T-cell (primary cell): ENCODE measurements at regions not wholly inside any gene's neighbourhood (a gene's known extent, or its start where the extent isn't known, plus 50 kb on each side); places are given as distances from the start of the nearest gene placed in this dataset.
"Not testable (repeated sequence)": the region's sequence is repeated elsewhere in the genome, so short reads cannot be mapped to it uniquely, and the experiment has no call there.

ENCODE experiments used
- ATAC-seq, 4 experiments: fragments of 200-7000 bp in 3 of 4; fragments of 150-1000 bp in 1 of 4; cut with Tn5 transposase; replicated peaks in 1 of 4; 1 replicate in 3 of 4; 2 replicates in 1 of 4; pipeline ENCODE4 v1.10.0; 2021; ENCODE audit warnings: moderate library complexity in 3 of 4, mild to moderate bottlenecking in 2 of 4, moderate number of reproducible peaks in 1 of 4
- CTCF ChIA-PET, 2 donors: fragments of 300-600 bp; sonication (Branson Sonifier 250); formaldehyde crosslinking; loops; one replicate each; lab custom pipeline; 2022; ENCODE audit warnings: antibody characterized with exemption in 2 of 2; lab: Charles Lee
- POLR2A ChIA-PET, 2 donors: fragments of 300-600 bp; sonication (Branson Sonifier 250); formaldehyde crosslinking; loops; one replicate each; lab custom pipeline; 2022; ENCODE audit warnings: antibody characterized with exemption in 2 of 2; lab: Charles Lee
- DNase-seq, 35 experiments: peaks; one replicate each; pipeline versions ENCODE4 v3.0.0 to v3.0.0-alpha.2; 2013 to 2023
- H3K27ac ChIP-seq: one replicate; pipeline ENCODE4 v1.5.1; 2013; ENCODE audit warnings: low read length
- H3K27me3 ChIP-seq, 2 experiments: replicated peaks in 1 of 2; 1 replicate in 1 of 2; 2 replicates in 1 of 2; pipeline versions ENCODE4 v1.6.1 to v1.7.0; 2013; ENCODE audit warnings: low read length in 1 of 2, mixed read lengths in 1 of 2; ENCODE audit not compliant: control insufficient read depth in 2 of 2, insufficient read depth in 2 of 2; ENCODE audit errors: extremely low read depth in 1 of 2
- H3K36me3 ChIP-seq, 2 donors: 1 replicate in 1 of 2; 2 replicates in 1 of 2; pipeline versions ENCODE4 v1.6.1 to v1.7.0; 2013; ENCODE audit warnings: low read length in 1 of 2; ENCODE audit not compliant: control insufficient read depth in 2 of 2, insufficient read depth in 1 of 2; ENCODE audit errors: extremely low read depth in 1 of 2
- H3K4me1 ChIP-seq, 2 experiments: 1 replicate in 1 of 2; 2 replicates in 1 of 2; pipeline versions ENCODE4 v1.6.1 to v1.7.0; 2013; ENCODE audit warnings: low read length in 2 of 2, mixed read lengths in 1 of 2; ENCODE audit not compliant: insufficient read depth in 2 of 2, control insufficient read depth in 1 of 2; ENCODE audit errors: extremely low read depth in 1 of 2
- H3K4me3 ChIP-seq, 2 donors: 1 replicate in 1 of 2; 2 replicates in 1 of 2; pipeline versions ENCODE4 v1.5.1 to v1.7.0; 2013; ENCODE audit warnings: mild to moderate bottlenecking in 2 of 2, low read length in 1 of 2, moderate library complexity in 1 of 2; ENCODE audit not compliant: control insufficient read depth in 1 of 2; ENCODE audit errors: extremely low read depth in 1 of 2
- H3K9me3 ChIP-seq: 2 replicates; pipeline ENCODE4 v1.7.0; 2013
- H3K27ac Mint-ChIP-seq, 2 donors: one replicate each; pipeline ENCODE4 v1.8.0; 2020 to 2021; ENCODE audit warnings: mild to moderate bottlenecking in 2 of 2, mixed read lengths in 2 of 2
- H3K27me3 Mint-ChIP-seq, 2 donors: one replicate each; pipeline ENCODE4 v1.8.0; 2021 to 2022; ENCODE audit warnings: mixed read lengths in 2 of 2
- H3K36me3 Mint-ChIP-seq: one replicate; pipeline ENCODE4 v1.8.0; 2021; ENCODE audit warnings: mixed read lengths
- H3K4me1 Mint-ChIP-seq, 3 donors: one replicate each; pipeline ENCODE4 v1.8.0; 2020 to 2022; ENCODE audit warnings: mixed read lengths in 3 of 3, mild to moderate bottlenecking in 1 of 3
- H3K4me3 Mint-ChIP-seq, 3 donors: one replicate each; pipeline ENCODE4 v1.8.0; 2020 to 2022; ENCODE audit warnings: mild to moderate bottlenecking in 3 of 3, mixed read lengths in 3 of 3, moderate library complexity in 3 of 3
- H3K9me3 Mint-ChIP-seq, 3 donors: one replicate each; pipeline ENCODE4 v1.8.0; 2020 to 2022; ENCODE audit warnings: mixed read lengths in 3 of 3
- WGBS: methylation state at CpG from one replicate; pipeline ENCODE4 v1.1.5; 2013; ENCODE audit warnings: missing lambda C conversion rate; ENCODE audit not compliant: insufficient coverage; 5-methylcytosine and 5-hydroxymethylcytosine counted together

DNA sequence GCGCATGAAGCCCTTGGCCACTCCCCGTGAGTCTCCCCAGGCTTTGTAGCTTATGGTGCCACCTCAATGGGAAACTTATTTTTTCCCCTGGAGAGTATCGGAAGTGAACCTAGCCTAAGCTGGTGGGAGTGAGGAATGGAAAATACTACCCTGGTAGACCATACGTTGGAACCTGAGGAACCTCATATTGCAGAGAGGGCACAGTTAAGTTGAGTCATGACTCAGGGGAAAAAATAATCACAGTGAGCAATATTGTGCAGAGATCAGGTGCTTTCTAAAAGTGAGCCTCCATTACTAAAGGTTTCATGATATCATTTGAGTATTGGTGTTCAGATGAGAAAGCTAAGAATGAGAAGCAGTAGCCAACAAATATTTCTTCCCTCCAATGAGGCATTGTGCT, 360.5 kb upstream of the NT5C1B start:
- peaks cover under 1 to 6% (median 2%) of the 10 kb centered on the region in 3 donors for H3K9me3 Mint-ChIP-seq
- ChIA-PET CTCF (no interaction called here), POLR2A (interaction anchor here in 1 of 2 donors (1.0 kb wide), 1 partner anchor 10 kb away, joined by 4 read pairs; no protein-coding TSS in a partner anchor)
- H3K4me1 ChIP-seq, result no peaks in the 10 kb centered on the region
- H3K27ac ChIP-seq, result no peak overlapping the region
- no peaks in the 10 kb centered on the region for H3K27me3 ChIP-seq
- DNase-seq (no peak), ATAC-seq (no peak)
- no peaks in the 10 kb centered on the region for H3K9me3 ChIP-seq
- no peaks in the 10 kb centered on the region for H3K36me3 Mint-ChIP-seq
- no peak overlapping the region for H3K4me3 ChIP-seq
- no peaks in the 10 kb centered on the region for H3K36me3 ChIP-seq
- WGBS, result 100% methylated on average over 1 of the region's 4 CpGs
- H3K4me3 Mint-ChIP-seq, result no peak overlapping the region
- H3K27me3 Mint-ChIP-seq, result no peaks in the 10 kb centered on the region
- H3K27ac Mint-ChIP-seq, result no peak overlapping the region
- H3K4me1 Mint-ChIP-seq, result no peaks in the 10 kb centered on the region

DNA sequence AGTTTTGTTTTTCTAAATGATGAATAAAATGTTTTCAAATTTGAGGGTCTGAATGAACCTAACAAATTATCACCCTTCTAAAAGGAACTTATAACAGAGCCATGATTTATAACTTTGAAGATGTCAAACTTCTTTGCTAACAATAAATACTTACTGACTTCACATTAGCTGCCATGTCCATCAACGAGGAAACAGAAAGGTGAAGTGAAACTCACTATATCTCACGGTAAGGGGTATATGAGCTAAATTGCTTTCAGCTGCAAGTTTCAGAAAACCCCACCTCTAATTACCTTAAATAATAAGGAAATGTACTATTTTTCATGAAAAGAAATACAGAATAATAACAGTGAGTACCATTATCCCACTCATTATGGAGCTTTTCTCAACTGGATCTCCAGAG, 350.8 kb upstream of the NT5C1B start:
- no peaks in the 10 kb centered on the region for H3K36me3 Mint-ChIP-seq
- H3K9me3 Mint-ChIP-seq, result no peaks in the 10 kb centered on the region
- CTCF ChIA-PET, result no interaction called here
- H3K4me3 ChIP-seq, result no peak overlapping the region
- H3K27me3 ChIP-seq, result no peaks in the 10 kb centered on the region
- POLR2A ChIA-PET, result no interaction called here
- no peak for ATAC-seq
- H3K4me3 Mint-ChIP-seq, result no peak overlapping the region
- no peaks in the 10 kb centered on the region for H3K4me1 ChIP-seq
- no peaks in the 10 kb centered on the region for H3K4me1 Mint-ChIP-seq
- H3K27ac Mint-ChIP-seq, result no peak overlapping the region
- H3K27ac ChIP-seq, result no peak overlapping the region
- no CpG with 5 or more reads among the region's 2 CpGs for whole genome bisulfite sequencing
- H3K27me3 Mint-ChIP-seq, result no peaks in the 10 kb centered on the region
- no peak for DNase-seq
- H3K9me3 ChIP-seq, result no peaks in the 10 kb centered on the region
- no peaks in the 10 kb centered on the region for H3K36me3 ChIP-seq

DNA sequence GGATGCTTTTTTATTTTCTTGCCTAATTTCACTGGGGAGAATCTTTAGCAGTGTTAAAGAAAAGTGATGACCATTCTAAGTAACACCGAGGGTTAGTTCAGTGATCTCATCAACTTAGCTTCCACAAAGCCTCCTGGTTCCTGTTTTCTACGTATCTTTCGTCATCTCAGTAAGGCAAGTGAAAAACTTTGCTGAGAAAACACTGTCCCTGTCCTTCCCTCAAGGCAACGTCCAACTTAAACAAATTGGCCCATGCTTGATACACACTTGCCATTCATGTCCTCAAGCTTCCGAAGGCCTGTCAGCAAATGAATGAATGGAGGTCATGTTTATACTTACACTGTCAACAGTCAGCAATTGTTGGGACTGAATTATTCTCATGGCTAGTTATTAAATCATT, 350.4 kb upstream of the NT5C1B start:
- POLR2A ChIA-PET, H3K27ac ChIP-seq, H3K4me3 Mint-ChIP-seq, H3K9me3 ChIP-seq, H3K27ac Mint-ChIP-seq, ATAC-seq, H3K27me3 Mint-ChIP-seq, H3K36me3 ChIP-seq, H3K4me1 Mint-ChIP-seq, DNase-seq, H3K36me3 Mint-ChIP-seq, H3K4me3 ChIP-seq, CTCF ChIA-PET, H3K9me3 Mint-ChIP-seq, H3K4me1 ChIP-seq, H3K27me3 ChIP-seq: not testable (repeated sequence)
- WGBS, result no CpG with 5 or more reads among the region's 5 CpGs

DNA sequence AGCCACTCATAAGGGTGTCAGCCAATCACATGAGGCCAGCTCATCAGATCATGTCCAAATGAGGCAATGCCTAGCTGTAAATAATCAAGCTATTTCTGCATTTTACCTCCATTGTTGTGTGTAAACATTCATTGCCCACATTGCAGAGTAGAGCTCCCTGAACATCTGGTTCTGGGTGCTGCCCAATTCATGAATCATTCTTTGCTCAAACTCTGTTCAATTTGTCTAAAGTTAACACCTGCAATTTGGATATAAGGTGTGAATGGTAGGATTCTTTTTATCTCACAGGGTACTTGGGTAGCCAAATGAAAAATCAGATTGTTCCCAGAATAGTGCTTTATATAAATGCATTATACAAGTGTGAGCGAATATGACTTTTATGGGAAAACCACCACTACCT, 345.5 kb upstream of the NT5C1B start:
- CTCF ChIA-PET, result no interaction called here
- H3K36me3 ChIP-seq, result no peaks in the 10 kb centered on the region
- POLR2A ChIA-PET, result no interaction called here
- no peaks in the 10 kb centered on the region for H3K4me1 Mint-ChIP-seq
- no peaks in the 10 kb centered on the region for H3K9me3 ChIP-seq
- no CpG with 5 or more reads among the region's 1 CpG for WGBS
- H3K4me1 ChIP-seq, result no peaks in the 10 kb centered on the region
- DNase-seq, result no peak
- no peak overlapping the region for H3K27ac Mint-ChIP-seq
- ATAC-seq, result no peak
- H3K36me3 Mint-ChIP-seq, result peaks cover 10% of the 10 kb centered on the region
- H3K4me3 Mint-ChIP-seq, result no peak overlapping the region
- no peak overlapping the region for H3K27ac ChIP-seq
- no peaks in the 10 kb centered on the region for H3K27me3 ChIP-seq
- no peak overlapping the region for H3K4me3 ChIP-seq
- no peaks in the 10 kb centered on the region for H3K27me3 Mint-ChIP-seq
- H3K9me3 Mint-ChIP-seq, result peaks cover 0 to 3% (median 0%) of the 10 kb centered on the region in 3 donors

DNA sequence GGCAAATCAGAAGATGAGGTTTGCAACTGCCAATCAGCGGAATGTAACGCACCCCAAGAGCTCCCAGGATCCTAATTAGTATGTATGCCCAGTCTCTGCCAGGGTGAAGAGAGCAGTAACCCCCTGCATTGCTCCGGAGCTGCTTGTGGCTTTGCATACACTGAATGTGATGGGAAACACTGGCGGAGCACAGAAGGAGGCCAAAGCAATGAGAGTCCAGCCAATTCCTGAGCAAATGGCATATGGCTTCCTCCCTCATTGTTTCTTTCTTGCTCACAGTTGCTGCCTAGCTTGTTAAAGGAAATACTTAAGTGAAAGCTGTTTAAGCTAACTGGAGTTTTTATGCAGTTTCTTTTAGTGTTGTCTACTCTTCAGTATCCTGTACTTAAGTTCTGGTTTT, 343.5 kb upstream of the NT5C1B start:
- Histone ChIP-seq H3K27me3 (no peaks in the 10 kb centered on the region), H3K9me3 (no peaks in the 10 kb centered on the region), H3K27ac (no peak overlapping the region), H3K36me3 (no peaks in the 10 kb centered on the region), H3K4me3 (no peak overlapping the region), H3K4me1 (no peaks in the 10 kb centered on the region)
- peaks cover 0 to 3% (median 0%) of the 10 kb centered on the region in 3 donors for H3K9me3 Mint-ChIP-seq
- no peak overlapping the region for H3K4me3 Mint-ChIP-seq
- 80% methylated on average over 4 of the region's 4 CpGs for WGBS
- ChIA-PET CTCF (no interaction called here), POLR2A (no interaction called here)
- DNase-seq (no peak), ATAC-seq (no peak)
- H3K27ac Mint-ChIP-seq, result no peak overlapping the region
- no peaks in the 10 kb centered on the region for H3K4me1 Mint-ChIP-seq
- H3K27me3 Mint-ChIP-seq, result no peaks in the 10 kb centered on the region
- H3K36me3 Mint-ChIP-seq, result peaks cover 13% of the 10 kb centered on the region

DNA sequence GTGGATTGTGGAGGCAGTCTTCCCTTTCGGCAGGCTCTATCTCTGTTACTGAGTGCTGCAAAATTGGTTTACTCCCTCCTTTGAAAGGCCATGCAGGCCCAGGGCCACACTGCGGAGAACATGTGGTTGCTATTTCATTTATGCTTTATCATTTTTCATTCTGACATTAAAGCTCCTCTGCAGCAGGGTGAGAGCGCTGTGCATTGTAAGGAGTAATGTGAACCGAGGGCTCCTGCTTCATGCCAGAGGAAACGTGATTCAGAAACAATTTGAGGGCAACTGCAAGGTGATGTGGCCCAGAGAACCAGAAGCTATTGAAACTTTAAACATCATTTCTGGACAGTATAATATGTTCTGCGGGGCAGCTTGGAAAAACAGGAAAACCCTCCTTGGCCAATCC, 341.6 kb upstream of the NT5C1B start:
- Histone ChIP-seq H3K4me1 (no peaks in the 10 kb centered on the region), H3K27me3 (no peaks in the 10 kb centered on the region), H3K9me3 (no peaks in the 10 kb centered on the region), H3K36me3 (no peaks in the 10 kb centered on the region), H3K4me3 (no peak overlapping the region), H3K27ac (no peak overlapping the region)
- ChIA-PET POLR2A (no interaction called here), CTCF (no interaction called here)
- peaks cover 2 to 4% (median 3%) of the 10 kb centered on the region in 3 donors for H3K9me3 Mint-ChIP-seq
- no peaks in the 10 kb centered on the region for H3K4me1 Mint-ChIP-seq
- H3K27ac Mint-ChIP-seq, result no peak overlapping the region
- H3K36me3 Mint-ChIP-seq, result peaks cover 22% of the 10 kb centered on the region
- H3K4me3 Mint-ChIP-seq, result no peak overlapping the region
- no peaks in the 10 kb centered on the region for H3K27me3 Mint-ChIP-seq
- WGBS, result 90% methylated on average over 2 of the region's 6 CpGs
- DNase-seq (no peak), ATAC-seq (no peak)

- ChIA-PET POLR2A (no interaction called here), CTCF (no interaction called here)
- Mint-ChIP-seq H3K4me3 (no peak overlapping the region), H3K27me3 (no peaks in the 10 kb centered on the region), H3K36me3 (peaks cover 38% of the 10 kb centered on the region), H3K4me1 (no peaks in the 10 kb centered on the region), H3K9me3 (peaks cover 0 to 4% (median 2%) of the 10 kb centered on the region in 3 donors), H3K27ac (no peak overlapping the region)
- Histone ChIP-seq H3K4me1 (no peaks in the 10 kb centered on the region), H3K27ac (no peak overlapping the region), H3K27me3 (no peaks in the 10 kb centered on the region), H3K36me3 (no peaks in the 10 kb centered on the region), H3K4me3 (no peak overlapping the region), H3K9me3 (no peaks in the 10 kb centered on the region)
- no peak for DNase-seq
- WGBS, result 60% methylated on average over 1 of the region's 3 CpGs
- no peak for ATAC-seq
Measured at GRCh38 chr2:18927525-18928232, 338.3 kb upstream of the NT5C1B start.
